ENCODE measurements at regions not wholly inside any gene's neighbourhood (a gene's known extent, or its start where the extent isn't known, plus 50 kb on each side); places are given as distances from the start of the nearest gene placed in this dataset.

GRCh38 chr4:156173937-156174336 lies 220.3 kb upstream of the CTSO start:
- TF ChIP-seq CTCF (IDR thresholded peaks at IDR 0.05 in 8 of 11, conservative IDR thresholded peaks at IDR 0.05 in 3 of 11) (no peak), POLR2A (IDR thresholded peaks at IDR 0.05) (no peak)

Measured in spleen (tissue), 7 donors.